Umbilical cord (tissue), 1 donor: ENCODE measurements at regions not wholly inside any gene's neighbourhood (a gene's known extent, or its start where the extent isn't known, plus 50 kb on each side); places are given as distances from the start of the nearest gene placed in this dataset.
"Not testable (repeated sequence)": the region's sequence is repeated elsewhere in the genome, so short reads cannot be mapped to it uniquely, and the experiment has no call there.

Experiments
- DNase-seq: peaks from one replicate; pipeline ENCODE4 v3.0.0-alpha.2; 2015; ENCODE audit warnings: low spot score

- DNase-seq = no peak
Measured at GRCh38 chr4:141524841-141525240, 111.5 kb upstream of the IL15 start.

GRCh38 chr4:141530627-141531026, 105.8 kb upstream of the IL15 start:
- DNase-seq = no peak

GRCh38 chr4:141534985-141535384, 101.4 kb upstream of the IL15 start:
- no peak for DNase-seq

DNA sequence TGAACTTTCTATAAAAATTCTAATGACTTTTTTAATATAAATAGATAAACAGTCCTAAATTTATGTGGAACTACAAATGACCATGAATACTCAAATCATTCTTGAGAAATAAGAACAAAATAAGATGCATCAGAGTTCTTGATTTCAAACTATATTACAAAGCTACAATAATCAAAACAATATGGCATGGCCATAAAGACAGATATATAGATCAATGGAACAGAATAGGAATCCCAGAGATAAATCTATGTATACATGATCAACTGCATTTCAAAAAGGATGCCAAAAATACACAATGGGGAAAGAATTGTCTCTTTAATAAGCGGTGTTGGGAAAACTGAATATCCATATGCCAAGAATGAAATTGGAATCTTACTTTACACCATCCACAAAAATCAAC, 98.4 kb upstream of the IL15 start:
- no peak for DNase-seq

GRCh38 chr4:141540643-141541042, 95.7 kb upstream of the IL15 start:
- DNase-seq = no peak

DNA sequence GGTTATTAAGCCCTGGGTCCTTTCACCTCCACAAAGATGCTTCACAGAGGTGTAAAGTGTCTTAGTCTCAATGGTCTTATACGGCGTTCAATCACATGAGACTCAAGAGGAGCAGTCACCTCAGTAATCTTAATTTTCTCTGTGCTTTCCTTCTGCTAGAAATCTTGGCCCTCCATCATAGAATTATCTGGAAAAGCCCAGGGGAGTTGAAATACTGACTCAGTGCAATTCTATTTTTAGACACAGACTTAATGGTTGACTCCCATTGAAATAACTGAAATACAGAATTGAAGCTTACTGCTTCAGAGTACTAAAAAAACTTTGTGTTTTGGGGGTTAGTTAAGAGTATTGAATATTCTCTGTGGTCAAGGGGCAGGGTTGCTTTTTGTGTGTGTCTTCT, 94.5 kb upstream of the IL15 start:
- DNase-seq = peak; percentile 2

DNA sequence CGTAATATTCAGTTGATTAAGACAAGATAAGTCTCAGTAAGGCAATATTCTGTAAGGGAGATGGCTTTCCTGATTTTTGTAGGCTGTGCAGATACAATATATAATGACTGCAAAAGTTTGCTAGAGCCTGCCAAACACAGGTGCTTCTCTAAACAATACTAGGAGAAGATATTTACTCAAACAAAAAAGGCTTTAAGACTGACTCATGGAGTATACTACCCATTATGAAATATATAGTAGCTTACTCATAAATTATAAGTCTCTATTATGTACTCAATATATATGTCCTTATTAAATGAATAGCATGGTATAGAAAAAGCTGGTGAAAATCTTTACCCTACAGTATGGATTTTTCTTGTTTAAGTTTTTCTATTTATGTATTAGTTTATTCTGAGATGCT, 93.2 kb upstream of the IL15 start:
- DNase-seq = no peak

DNA sequence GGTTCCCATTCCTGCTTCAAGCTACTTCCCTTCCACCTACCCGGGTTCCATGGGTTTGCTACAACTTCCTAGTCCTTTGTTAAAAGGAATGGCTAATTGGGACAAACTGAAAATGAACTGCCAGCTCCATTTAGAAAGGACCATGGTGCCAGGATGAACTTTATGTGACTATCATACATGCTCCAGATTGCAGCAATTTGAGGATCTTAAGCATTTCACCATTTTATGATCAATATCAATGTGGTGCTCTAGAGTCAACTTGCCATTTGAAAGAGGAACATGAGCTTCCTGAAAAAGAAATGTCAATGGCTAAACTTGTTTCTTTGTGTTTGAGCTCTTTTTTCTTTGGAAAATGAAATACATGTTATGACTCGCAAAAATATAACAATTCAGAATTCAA, 92.7 kb upstream of the IL15 start:
- no peak for DNase-seq

GRCh38 chr4:141548791-141549190, 87.6 kb upstream of the IL15 start:
- no peak for DNase-seq

GRCh38 chr4:141560056-141560455, 76.3 kb upstream of the IL15 start:
- DNase-seq = no peak

DNA sequence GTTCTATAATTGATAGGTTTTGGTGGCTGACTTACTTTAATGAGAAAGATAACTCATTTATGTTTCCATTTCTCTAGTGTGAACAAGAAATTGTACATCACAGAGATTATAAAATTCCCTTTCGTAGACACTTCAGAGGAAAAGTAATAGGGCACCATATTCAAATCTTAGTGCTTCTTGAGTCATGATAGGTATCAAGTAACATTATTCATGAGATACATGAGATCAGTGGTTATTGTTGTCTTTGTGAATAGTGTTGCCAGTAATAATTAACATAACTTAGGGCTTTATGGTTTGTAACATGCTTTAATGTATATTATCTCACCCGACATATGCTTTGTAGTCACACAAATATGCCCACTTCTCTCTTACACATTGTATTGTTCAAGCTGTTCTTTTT, 73.7 kb upstream of the IL15 start:
- DNase-seq = no peak

GRCh38 chr4:141563723-141564122, 72.7 kb upstream of the IL15 start:
- no peak for DNase-seq

DNA sequence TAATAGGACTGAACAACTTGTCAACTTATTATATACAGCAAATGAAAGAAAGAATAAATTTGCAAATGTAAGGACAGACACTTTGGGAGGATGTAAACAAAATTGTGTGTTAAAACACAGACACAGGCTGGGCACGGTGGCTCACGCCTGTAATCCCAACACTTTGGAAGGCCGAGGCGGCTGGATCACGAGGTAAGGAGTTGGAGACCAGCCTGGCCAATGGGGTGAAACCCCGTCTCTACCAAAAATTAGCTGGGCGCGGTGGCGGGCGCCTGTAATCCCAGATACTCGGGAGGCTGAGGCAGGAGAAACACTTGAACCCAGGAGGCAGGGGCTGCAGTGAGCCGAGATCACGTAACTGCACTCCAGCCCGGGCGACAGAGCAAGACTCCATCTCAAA, 71.4 kb upstream of the IL15 start:
- DNase-seq = not testable (repeated sequence)

GRCh38 chr4:141565379-141566089, 70.8 kb upstream of the IL15 start:
- DNase-seq = no peak

GRCh38 chr4:141567326-141567915, 69.0 kb upstream of the IL15 start:
- DNase-seq = no peak

GRCh38 chr4:141569141-141569540, 67.2 kb upstream of the IL15 start:
- no peak for DNase-seq

- DNase-seq = no peak
Measured at GRCh38 chr4:141570290-141570689, 66.1 kb upstream of the IL15 start.

GRCh38 chr4:141571362-141571761, 65.0 kb upstream of the IL15 start:
- no peak for DNase-seq

DNA sequence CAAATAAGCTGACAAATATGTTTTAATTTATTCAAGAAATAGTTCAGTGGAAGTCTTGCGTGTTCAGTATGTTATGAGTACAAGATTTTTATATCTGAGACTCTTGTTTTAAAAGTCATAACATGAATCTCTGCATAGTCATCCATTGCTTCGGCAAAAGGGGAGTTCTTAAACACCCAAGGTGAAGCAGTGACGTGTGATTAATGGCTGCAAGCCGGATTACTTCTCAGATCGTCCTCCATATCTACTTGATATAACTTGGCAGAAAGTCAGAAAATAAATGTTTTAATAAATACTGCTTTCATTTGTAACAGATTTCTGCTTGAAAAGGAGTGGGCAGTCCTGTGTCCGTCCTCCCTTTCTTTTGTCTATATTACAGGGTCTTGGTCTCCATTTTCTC, 64.6 kb upstream of the IL15 start:
- DNase-seq = no peak

DNA sequence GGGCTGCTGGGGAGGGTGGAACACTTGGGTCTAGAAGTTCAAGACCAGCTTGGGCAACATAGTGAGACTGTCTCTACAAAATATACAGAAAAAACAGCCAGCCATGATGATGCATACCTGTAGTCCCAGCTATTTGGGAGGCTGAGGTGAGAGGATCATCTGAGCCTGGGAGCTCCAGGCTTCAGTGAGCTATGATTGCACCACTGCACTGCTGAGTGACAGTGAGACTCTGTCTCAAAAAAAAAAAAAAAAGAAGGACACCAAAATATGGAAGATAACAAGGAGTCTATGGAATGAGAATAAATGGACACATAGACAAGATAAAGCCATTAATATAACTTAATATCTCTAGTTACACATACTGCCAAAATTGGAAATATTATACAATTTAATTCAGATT, 62.7 kb upstream of the IL15 start:
- no peak for DNase-seq

GRCh38 chr4:141575884-141576283, 60.5 kb upstream of the IL15 start:
- no peak for DNase-seq

- DNase-seq = no peak
Measured at GRCh38 chr4:141576585-141577110, 59.7 kb upstream of the IL15 start.

GRCh38 chr4:141578451-141578850, 57.9 kb upstream of the IL15 start:
- no peak for DNase-seq

GRCh38 chr4:141580523-141580922, 55.9 kb upstream of the IL15 start:
- no peak for DNase-seq
